Activated CD8-positive, alpha-beta memory T cell treated with anti-CD3 and anti-CD28 coated beads for 4 hours (primary cell): ENCODE measurements at regions not wholly inside any gene's neighbourhood (a gene's known extent, or its start where the extent isn't known, plus 50 kb on each side); places are given as distances from the start of the nearest gene placed in this dataset.
"Not testable (repeated sequence)": the region's sequence is repeated elsewhere in the genome, so short reads cannot be mapped to it uniquely, and the experiment has no call there.

ENCODE experiments used
- DNase-seq, 2 donors: peaks; one replicate each; pipeline ENCODE4 v3.0.0-alpha.2; 2020; ENCODE audit warnings: low read depth in 2 of 2

DNA sequence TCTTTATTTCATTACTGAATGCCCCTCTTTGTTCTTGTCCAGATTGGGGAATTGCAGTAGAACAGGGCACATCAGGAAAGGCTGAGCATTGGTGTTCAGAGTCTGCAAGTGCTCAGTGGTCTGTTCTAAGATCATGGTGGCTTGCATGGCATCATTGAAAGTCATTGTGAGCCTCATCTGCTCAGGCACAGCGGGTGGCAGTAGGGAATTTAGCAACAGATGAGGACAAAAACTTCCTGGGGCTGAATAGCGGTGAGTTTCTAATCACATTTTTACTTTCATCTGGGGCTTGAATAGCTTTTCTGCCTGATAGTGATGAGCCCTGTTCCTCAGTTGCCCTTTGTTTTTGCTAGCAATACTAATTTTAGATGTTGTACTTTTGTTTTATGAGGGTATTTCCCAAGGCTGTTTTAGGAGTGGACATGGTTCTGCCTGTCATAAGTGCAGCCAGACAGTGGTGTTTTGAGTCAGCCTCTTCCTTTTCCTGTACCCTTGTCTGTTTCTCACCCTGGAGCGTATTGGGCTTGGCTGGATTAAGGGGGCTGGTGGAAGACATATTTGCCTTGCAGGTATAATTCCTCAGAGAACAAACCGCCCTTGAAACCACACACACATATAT, 127.2 kb upstream of the IL12A start:
- DNase-seq, result no peak

DNA sequence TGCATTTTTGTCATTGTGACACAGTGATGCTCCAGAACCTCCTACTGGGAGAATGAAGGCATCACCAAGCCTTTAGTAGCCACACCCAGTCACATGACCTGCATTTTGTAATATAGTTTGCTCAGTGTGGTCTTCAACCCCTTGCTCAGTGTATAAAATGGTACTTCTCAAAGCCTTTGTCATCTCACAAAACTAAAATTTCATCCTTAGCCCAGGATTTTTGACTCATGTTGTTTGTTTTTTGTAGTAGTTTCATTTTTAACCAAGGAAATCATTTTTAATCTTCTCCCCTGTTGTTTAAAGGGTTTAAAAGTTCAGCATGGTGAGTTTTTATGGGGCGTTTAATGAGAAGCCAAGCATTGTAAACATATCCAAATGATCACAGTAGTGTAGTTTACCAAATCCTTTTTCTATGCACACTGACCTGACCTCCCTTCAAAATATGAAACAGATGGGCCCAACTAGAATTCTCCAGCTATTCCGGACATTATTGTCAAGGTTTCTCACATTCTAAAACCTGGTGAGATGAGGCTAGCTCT, 123.5 kb upstream of the IL12A start:
- DNase-seq, result no peak

DNA sequence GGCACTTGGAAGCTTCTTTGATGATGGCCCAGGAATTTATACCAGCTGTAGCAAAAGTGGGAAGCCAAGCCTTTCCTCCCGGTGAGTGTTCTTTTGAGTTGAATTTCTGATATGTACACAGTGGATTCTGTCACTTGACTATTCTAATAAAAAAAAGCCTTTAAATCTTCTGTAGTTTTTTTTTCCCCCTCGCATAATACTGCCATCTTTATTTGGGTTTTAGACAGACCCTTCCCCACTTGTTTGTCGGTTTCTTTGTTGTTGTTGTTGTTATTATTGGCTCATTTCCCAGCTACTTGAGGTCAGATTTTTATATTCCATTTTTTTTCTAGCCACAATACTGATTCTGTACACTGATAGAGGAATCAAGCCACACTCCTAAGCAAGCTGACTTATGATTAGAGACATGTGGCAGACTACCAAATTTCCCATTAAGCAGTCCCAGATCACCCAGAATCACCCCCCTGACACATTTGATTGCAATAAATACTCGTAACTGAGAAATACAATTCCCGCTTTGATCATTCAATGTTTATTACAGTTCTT, 122.4 kb upstream of the IL12A start:
- DNase-seq, result no peak

DNA sequence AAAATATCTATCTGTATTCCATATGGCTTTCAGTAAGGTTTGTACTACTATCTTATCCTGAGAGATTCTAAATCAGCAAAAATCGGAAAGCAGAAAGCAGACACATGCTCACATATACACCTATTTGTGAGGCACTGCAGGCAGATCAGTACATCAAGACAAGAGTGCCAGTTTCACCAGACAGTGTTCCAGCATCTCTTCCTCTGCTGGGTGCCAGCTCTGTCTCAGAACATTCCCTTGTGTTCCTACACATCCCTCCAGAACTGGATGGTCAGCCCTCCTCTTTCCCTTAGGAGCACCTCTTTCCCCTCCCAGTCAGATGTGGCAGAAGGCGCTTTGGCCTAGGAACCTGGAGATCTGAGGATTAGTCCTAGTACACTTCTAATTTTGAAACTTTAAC, 121.3 kb upstream of the IL12A start:
- DNase-seq, result no peak

DNA sequence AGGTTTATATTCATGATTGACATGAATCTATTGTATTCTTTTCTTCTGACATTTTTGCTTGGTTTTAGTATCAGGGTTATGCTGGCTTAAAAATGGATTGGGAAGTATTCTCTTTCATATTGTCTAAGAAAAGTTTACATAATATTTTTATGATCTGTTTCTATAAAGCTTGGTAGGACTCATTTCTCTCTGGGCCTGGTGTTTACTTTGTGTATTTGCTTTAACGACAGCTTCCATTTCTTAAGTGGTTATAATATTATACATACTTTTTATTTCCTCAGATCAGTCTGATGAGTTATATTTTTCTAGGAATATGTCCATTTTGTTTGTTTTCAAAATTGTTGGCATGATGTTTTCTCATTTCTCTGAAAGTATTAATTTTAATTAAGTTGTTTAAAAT, 117.9 kb upstream of the IL12A start:
- no peak for DNase-seq

DNA sequence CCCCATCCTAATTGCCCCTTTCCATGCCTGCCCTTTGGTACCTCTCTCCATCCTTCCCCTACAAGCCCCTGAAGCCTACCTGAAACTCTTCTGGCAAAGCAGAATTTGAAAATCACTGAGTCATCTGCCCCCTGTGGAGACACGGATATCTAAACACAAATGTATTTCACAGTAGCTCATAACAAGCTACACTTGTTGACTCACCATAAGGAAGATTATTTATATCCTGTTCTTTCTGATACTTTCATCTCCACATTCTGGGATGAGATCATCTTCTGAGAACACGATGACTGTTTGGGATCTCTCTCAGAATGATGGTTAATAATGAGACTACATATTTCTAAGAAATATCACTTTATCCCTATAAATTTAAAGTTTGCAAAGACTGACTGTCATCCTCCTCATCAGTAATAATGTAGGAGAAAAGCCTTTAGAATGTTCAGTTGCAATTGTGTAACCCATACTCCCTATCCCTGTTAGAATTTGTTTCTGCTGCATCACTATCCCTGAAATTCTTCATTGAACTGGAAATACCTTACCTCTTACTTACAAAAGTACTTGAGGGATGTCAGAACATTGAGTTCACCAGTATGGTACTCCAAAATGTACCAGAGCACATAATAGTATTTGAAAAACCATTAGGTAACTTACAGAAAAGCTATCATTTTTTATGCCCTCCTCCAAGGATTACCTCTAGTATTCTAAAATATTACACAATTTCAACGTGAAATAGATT, 116.1 kb upstream of the IL12A start:
- no peak for DNase-seq

DNA sequence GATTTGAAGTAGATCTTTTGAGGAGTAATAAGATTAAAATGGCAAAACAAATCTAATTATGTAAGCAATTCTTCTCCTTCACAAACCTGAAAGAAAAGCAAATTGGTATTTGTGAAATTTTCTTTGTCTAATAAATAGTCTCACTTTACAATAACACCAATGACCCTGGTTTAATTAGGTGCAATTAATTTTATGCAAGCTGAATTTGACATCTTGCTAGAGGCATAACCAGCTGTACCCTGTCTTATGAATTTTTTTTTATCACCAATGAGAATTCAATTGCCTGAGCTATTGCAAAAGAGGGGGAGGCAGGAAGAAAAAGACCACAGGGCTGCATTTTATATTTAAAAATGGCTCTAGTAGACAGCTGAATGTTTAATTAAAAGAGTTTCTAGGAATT, 113.5 kb upstream of the IL12A start:
- DNase-seq, result no peak

DNA sequence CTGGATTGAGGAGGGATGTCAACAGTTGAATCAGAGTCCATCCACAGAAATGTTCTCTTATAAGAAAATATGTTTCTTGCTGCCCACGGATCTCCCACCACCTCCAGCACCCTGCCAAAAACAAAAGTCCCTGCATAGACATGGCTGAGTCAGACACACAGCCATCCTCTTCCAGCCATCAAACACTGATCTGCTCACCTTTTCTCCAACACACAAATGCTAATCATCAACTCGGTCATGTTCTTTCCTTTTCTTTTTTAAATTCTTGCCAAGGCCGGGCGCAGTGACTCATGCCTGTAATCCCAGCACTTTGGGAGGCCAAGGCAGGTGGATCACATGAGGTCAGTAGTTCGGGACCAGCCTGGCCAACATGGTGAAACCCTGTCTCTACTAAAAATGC, 110.7 kb upstream of the IL12A start:
- DNase-seq, result no peak

DNA sequence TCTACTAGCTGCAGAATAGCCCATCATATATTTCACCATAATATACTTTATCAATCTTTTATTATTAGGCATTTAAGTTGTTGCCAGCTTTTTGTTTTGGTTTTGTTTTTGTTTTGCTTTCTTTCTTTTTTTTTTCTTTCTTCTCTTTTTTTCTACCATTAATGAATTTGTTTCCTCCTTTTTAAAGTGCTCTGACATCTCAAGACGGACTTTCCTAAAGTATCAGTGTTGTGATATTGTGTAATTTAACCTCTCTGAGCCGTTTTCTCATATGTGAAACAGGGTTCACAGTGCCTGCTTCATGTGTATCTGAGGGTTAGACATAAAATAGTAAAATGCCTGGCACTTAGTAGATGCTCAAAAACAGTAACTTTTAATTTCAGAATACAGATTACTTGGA, 109.5 kb upstream of the IL12A start:
- no peak for DNase-seq

DNA sequence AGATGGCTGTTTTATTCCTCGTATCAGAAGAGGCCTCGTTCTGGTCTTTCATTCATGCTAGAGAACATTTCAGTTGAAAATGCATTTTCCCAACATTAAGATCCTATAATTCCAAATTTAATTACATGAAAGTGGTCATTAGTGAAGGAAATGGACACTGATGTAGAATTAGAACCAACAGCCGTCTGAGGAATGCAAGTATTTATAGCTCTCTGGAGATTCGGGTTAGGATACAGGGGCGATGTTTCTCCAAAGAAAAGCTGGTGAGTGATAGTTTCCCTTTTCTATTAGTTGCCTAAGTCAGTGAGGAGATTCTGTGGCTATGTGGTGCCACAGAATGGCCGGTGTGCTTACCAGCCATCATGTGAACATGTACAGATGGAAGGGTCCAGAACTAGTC, 109.0 kb upstream of the IL12A start:
- no peak for DNase-seq

DNA sequence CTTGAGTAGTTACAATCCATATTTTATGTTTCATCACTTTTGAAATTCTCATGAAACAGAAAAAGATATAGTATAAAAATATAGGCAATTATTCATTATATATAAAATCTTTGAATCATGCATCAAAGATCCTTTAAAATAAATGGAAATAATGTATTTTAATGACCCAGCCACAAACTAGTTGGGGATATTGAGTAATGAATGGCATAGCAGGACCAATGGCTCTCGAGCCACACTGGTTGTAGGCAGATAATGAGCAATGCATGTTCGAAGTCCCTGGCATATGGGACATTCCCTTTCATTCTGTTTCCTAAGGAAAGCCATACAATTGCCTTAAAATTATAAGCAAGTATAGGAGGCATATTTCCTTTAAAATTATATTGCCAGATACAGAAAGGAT, 107.4 kb upstream of the IL12A start:
- no peak for DNase-seq

DNA sequence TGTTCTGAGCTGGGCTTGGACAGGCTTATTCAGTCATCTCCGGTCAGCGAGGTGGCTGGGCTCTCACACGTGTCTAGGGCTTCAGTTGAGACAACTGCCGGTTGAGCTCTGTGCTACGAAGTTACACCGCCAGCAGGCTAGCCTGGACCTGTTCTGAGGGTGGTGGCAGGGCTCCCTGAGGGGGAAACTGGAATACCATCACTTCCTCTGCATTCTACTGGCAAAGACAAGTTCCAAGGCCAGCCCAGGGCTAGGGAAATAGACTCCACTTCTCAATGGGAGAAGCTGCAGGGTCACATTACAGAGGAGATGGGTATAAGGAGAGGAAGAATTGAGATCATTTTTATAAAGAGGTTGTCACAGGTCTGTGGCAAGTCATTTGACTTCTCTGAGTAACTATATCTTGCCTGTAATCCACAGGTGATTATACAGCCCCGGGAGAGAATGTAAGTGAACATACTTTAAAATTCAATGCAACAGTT, 106.8 kb upstream of the IL12A start:
- no peak for DNase-seq

DNA sequence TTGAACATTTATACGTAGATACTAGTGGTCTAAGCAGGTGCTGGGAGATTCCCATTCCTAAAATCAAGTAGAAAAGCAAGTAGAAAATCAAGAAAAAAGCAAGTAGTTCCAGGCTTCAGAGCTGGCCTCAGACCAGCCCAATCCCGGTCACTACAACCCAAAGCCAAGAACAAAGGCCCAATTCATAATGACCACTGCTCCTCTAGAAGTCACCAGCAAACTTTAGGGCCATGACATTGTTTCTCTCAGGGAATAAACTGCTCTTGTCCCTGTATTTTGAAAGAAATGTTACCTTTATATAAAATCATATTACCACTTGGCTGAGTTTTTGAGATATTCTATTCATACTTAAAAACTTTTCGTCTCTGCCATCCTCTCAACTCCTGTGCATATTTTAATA, 106.3 kb upstream of the IL12A start:
- DNase-seq, result no peak

DNA sequence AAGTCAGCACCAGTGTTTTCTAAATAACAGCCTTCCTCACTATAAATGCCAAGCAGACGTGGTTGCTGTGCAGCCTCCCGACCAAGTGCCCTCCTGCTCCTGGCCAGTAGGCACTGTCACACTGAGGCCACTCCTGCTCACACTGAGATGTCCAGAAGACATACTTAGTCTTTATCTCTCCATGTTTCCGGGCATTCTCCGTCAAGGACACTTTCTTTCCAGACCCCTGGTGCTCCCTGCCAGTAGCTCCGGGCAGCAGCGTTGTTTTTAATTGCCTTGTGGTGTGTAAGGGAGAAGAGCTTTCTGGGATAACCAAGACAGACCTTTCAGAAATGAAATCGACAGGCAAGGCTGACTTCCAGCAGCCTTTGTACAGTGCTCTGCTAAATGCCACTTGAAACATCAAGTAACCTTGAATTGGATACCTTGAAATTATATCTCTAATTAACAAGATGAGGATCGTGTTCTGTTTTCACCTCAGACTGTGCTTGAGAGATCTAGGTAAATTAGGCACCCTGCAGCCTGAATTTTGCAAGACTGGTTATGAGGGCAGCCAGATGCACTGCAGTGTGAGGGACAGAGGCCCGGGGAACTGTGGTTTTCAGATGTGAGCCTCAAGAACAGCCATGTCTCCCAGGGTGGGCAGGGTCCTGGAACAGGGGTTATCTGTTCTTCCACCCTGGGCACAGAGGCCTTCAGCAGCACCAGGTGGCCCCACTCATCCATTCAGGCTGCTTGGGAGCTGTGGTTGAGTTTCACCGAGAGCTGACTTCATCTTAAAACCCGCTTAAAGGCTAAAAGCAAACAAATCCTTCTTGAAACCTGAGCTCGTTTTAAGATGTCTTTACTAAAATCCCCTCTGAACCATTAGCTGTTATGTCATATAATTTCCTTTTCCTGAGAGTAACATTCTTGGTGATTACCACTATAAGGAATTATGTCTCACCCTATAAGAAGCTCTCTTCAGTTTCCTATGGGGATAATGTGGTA, 105.5 kb upstream of the IL12A start:
- no peak for DNase-seq

DNA sequence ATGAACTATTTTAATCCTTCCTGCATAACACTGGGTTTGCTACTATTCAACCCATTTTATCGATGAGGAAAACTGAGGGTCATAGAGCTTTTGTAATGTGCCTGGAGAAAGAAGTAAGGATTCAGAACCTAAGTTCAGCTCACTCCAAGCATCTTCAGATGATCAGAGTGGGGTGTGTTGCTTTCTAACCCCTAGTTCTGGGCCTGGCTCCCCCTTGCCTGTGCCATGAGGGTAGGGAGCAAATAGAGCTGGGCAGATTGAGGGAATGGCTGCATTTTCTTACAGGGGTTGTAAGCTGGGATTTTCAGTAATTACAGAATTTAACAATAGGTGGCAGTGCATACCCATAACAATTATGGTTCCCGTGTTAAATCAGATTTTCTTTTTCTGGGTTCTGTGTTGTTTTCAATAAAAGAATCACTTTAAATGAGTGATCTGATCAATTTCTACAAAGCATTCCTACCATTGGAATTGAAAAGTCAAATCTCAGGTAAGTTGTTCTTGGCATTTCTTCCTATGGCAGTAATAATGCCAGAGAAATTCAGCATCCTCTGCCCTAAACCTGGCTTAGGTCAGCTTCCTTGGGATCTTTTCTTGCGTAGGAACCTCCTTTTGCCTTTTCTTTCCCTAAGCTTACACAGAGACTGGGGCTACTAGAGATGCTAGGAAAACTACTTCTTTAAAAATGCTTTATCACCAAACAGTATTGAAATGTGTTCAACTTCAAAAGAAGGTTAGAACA, 103.8 kb upstream of the IL12A start:
- DNase-seq, result no peak

DNA sequence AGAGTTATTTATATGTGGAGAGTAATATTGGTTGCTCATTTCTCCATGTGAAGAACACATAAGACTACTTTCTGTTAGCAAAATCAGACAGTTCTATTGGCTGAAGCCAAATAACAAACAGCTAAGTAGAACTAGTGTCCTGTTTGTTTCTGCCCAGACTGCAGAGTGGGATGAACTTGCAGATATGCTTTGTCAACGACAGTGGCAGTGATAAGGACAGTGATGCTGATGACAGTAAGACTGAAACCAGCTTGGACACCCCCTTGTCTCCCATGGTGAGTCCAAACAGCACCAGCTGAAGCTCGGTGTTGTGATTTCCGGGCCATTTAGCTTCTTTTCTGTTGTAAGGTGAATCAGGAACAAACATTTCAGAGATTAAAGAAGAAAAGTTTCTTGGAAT, 102.6 kb upstream of the IL12A start:
- DNase-seq, result no peak

DNA sequence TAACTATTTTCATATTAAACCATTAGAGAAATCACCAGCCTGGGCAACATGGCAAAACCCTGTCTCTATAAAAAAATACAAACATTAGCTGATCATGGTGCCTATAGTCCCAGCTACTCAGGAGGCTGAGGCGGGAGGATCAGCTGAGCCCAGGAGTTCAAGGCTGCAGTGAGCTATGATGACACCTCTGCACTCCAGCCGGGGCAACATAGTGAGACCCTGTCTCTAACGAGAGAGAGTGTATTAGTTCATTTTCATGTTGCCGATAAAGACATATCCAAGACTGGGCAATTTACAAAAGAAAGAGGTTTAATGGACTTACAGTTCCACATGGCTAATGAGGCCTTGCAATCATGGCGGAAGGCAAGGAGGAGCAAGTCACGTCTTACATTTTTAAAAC, 102.1 kb upstream of the IL12A start:
- DNase-seq, result not testable (repeated sequence)

DNA sequence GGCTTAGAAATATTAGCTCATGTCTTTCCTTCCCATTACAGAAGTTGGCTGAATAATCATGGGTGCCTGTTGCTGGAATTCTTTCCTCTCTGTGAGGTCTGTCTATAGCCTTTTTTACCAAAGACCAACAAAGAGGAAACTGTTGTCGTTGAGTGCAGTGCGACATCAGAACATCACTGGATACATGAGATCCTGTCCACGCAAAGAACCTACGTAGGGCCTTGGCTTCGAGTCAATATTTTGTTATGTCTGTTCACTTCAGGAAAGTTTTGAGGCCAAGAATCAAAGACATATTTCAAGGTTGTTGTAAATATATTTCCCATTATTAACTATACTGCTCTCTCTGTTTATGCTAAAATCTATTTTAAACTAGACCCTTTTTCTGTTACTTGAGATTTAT, 101.5 kb upstream of the IL12A start:
- DNase-seq, result no peak

DNA sequence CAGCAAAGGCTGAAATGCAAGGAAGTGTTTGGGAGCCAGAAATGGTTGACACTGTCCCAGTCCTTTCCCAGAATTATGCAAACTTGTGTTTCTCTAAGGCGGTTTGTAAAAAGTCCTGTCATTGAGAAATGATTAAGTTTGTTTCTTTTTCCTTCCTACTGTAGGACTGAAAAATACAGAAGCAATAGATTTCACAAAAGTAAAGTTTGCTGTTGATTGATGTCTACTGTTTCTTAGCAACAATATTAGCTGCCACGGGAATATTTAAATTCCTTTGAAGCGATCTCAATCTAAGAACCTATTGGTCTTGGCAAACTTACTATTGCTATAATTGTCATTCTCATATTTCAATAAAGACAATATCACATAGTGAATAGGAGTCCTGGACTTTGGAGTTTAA, 100.7 kb upstream of the IL12A start:
- no peak for DNase-seq

DNA sequence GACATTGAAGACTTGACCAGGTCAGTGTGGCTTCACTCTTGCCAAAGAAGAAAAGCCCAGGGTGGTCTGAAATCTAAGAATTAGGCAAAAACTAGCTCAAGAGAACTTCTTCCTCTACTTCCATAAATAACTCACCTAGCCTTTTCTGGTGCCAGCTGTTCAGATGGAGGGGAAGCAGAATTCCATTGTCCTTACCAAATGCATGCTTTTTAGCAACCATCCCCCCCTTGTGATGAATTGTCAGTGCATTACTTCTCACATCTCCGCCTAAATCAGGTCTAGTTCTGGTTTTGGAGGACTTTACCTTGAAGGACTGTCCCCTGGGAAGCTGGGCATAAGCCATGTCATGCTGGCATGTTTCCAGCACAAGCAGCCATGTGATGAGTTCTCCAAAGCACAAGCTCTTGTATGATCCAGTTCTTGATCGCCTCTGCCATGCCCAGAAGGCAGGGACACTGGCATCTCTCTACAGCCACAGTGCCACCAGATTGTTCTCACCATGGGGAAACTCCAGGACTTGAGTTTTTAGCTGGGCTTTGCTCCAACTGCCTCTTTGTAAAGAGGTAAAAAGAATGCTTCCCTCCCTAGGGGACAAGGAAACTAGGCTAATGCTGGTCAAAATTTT, 96.4 kb upstream of the IL12A start:
- DNase-seq, result no peak

DNA sequence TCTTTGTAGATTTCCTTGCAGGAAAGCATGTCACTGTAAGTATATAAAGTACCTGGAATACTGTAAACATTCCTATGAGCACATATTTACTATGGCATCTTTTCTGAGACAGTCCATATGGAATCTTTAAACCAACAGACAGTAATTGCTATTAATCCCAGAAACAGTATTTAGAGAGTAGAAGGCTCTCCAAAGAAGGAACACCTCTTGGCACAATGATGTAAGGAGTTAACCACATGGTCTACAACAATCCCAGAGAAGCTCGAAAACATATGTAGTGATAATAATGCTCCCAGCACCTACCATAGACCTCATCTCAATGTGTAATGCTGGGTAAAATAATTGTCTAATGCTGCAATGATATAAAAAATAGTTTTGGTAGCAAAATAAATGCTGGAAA, 95.8 kb upstream of the IL12A start:
- no peak for DNase-seq
